Spleen (tissue), 11 donors: ENCODE measurements at regions not wholly inside any gene's neighbourhood (a gene's known extent, or its start where the extent isn't known, plus 50 kb on each side); places are given as distances from the start of the nearest gene placed in this dataset.
"Not testable (repeated sequence)": the region's sequence is repeated elsewhere in the genome, so short reads cannot be mapped to it uniquely, and the experiment has no call there.

Experiments
- DNase-seq: peaks from one replicate; pipeline ENCODE4 v3.0.0-alpha.2; 2020
- H3K27ac ChIP-seq, 8 donors: fragments of 200-600 bp; sonication (generic) in 7 of 8; 1 replicate in 4 of 8; 2 replicates in 4 of 8; pipeline versions ENCODE4 v1.5.0 to v1.8.0; 2016 to 2021; ENCODE audit warnings: inconsistent platforms in 4 of 8, mild to moderate bottlenecking in 4 of 8, moderate library complexity in 1 of 8
- H3K27me3 ChIP-seq, 7 donors: fragments of 200-600 bp; sonication (generic) in 6 of 7; replicated peaks in 1 of 7; 1 replicate in 4 of 7; 2 replicates in 3 of 7; pipeline versions ENCODE4 v1.5.0 to v1.8.0; 2016 to 2021; ENCODE audit warnings: inconsistent platforms in 3 of 7, mild to moderate bottlenecking in 1 of 7
- H3K36me3 ChIP-seq, 6 donors: fragments of 200-600 bp; sonication (generic) in 5 of 6; 1 replicate in 4 of 6; 2 replicates in 2 of 6; pipeline versions ENCODE4 v1.5.0 to v1.8.0; 2016 to 2021; ENCODE audit warnings: inconsistent platforms in 2 of 6
- H3K4me1 ChIP-seq, 6 donors: fragments of 200-600 bp; sonication (generic) in 5 of 6; 1 replicate in 3 of 6; 2 replicates in 3 of 6; pipeline versions ENCODE4 v1.5.0 to v1.8.0; 2016 to 2021; ENCODE audit warnings: inconsistent platforms in 3 of 6
- H3K4me3 ChIP-seq, 8 donors: fragments of 200-600 bp; sonication (generic) in 7 of 8; 1 replicate in 4 of 8; 2 replicates in 4 of 8; pipeline versions ENCODE4 v1.5.0 to v1.8.0; 2016 to 2021; ENCODE audit warnings: inconsistent platforms in 4 of 8, mild to moderate bottlenecking in 4 of 8, moderate library complexity in 2 of 8
- H3K9me3 ChIP-seq, 8 donors: fragments of 200-600 bp; sonication (generic) in 7 of 8; 1 replicate in 4 of 8; 2 replicates in 4 of 8; pipeline versions ENCODE4 v1.5.0 to v1.8.0; 2016 to 2021; ENCODE audit warnings: inconsistent platforms in 4 of 8
- POLR2A ChIP-seq, 3 donors: fragments of 450-650 bp; IDR thresholded peaks; one replicate each; pipeline ENCODE4 v1.5.1; 2017; ENCODE audit warnings: antibody characterized with exemption in 3 of 3, mild to moderate bottlenecking in 1 of 3
- POLR2AphosphoS5 ChIP-seq, 3 donors: sonication (generic); formaldehyde crosslinking; IDR thresholded peaks; one replicate each; pipeline ENCODE4 v1.5.1; 2017; ENCODE audit warnings: antibody characterized with exemption in 3 of 3
- WGBS, 5 donors: extraction: QIAGEN DNeasy Blood & Tissue Kit in 3 of 5; methylation state at CpG; one replicate each; pipeline versions ENCODE4 v1.1.5 to v1.1.7; 2013 to 2018; 5-methylcytosine and 5-hydroxymethylcytosine counted together
- intact Hi-C: fragments of 100-400 bp; cut with DNase I; formaldehyde crosslinking; loops from one replicate; pipeline ENCODE4 v1.15.0; 2023; ENCODE audit warnings: low total_unique reads
- TF ChIP-seq, protein P1 (sequence below), 11 experiments: fragments of 200-600 bp in 7 of 11; fragments of 450-650 bp in 4 of 11; sonication (generic) in 4 of 11; IDR thresholded peaks in 8 of 11; conservative IDR thresholded peaks in 3 of 11; 1 replicate in 7 of 11; 2 replicates in 4 of 11; pipeline versions ENCODE4 v1.4.0 to v1.8.0; 2016 to 2021; ENCODE audit warnings: antibody characterized with exemption in 11 of 11, inconsistent platforms in 4 of 11, mild to moderate bottlenecking in 1 of 11
- donor health status: healthy with polysubstance abuse.
- donor health status: DM: no; HTN: no; CAD: no; lungs with moderate emphysema.
- donor health status: DM: no; HTN: no; CAD: no.
- donor health status: Bipolar disorder and iron deficiency.
- donor health status: healthy.
- donor health status: DM: no; HTN: no; CAD: no.
- donor health status: DM: yes; HTN: yes; CAD: no.

- WGBS, 5 donors = 71 to 84% (median 80%) methylated on average over 6 of the region's 6 CpGs
- Histone ChIP-seq H3K27me3 (no peaks in the 10 kb centered on the region), H3K27ac (no peak overlapping the region), H3K36me3 (no peaks in the 10 kb centered on the region), H3K9me3 (no peaks in the 10 kb centered on the region), H3K4me1 (no peaks in the 10 kb centered on the region), H3K4me3 (no peak overlapping the region)
- intact Hi-C loops = no loop called here
- no peak for DNase-seq
- TF ChIP-seq POLR2AphosphoS5 (IDR thresholded peaks at IDR 0.05) = no peak
- TF ChIP-seq, protein P1, sequence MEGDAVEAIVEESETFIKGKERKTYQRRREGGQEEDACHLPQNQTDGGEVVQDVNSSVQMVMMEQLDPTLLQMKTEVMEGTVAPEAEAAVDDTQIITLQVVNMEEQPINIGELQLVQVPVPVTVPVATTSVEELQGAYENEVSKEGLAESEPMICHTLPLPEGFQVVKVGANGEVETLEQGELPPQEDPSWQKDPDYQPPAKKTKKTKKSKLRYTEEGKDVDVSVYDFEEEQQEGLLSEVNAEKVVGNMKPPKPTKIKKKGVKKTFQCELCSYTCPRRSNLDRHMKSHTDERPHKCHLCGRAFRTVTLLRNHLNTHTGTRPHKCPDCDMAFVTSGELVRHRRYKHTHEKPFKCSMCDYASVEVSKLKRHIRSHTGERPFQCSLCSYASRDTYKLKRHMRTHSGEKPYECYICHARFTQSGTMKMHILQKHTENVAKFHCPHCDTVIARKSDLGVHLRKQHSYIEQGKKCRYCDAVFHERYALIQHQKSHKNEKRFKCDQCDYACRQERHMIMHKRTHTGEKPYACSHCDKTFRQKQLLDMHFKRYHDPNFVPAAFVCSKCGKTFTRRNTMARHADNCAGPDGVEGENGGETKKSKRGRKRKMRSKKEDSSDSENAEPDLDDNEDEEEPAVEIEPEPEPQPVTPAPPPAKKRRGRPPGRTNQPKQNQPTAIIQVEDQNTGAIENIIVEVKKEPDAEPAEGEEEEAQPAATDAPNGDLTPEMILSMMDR (IDR thresholded peaks at IDR 0.05 in 8 of 11, conservative IDR thresholded peaks at IDR 0.05 in 3 of 11) = no peak
- no peak for TF ChIP-seq POLR2A (IDR thresholded peaks at IDR 0.05)
These were observed 260.1 kb upstream of the PODXL start for GRCh38 chr7:131816391-131817007.

DNA sequence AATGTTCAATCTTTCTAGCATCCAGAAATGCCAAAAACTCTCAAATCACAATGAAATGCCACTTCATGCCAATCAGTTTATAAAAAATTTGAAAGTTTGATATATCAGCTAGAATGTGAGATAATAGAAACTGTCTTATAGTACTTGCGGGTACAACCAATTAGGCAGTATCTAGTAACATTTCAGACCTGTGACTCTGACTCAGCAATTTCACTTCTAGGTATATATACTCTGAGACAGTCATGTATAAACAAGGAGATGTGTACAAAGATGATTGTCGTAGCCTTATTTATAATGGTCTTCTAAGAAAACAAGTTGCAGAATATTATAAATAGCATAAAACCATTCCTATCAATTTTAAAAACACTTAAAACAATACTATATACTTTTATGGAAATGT lies 252.3 kb upstream of the PODXL start:
- DNase-seq = no peak
- Histone ChIP-seq H3K4me3 (no peak overlapping the region), H3K27me3 (no peaks in the 10 kb centered on the region), H3K9me3 (no peaks in the 10 kb centered on the region), H3K27ac (no peak overlapping the region), H3K36me3 (no peaks in the 10 kb centered on the region), H3K4me1 (no peaks in the 10 kb centered on the region)
- intact Hi-C loops = no loop called here
- 84 to 95% (median 89%) methylated on average over 2 of the region's 2 CpGs for WGBS, 5 donors
- TF ChIP-seq POLR2A (IDR thresholded peaks at IDR 0.05) = no peak
- no peak for TF ChIP-seq POLR2AphosphoS5 (IDR thresholded peaks at IDR 0.05)
- TF ChIP-seq, protein P1 (IDR thresholded peaks at IDR 0.05 in 8 of 11, conservative IDR thresholded peaks at IDR 0.05 in 3 of 11) = no peak

DNA sequence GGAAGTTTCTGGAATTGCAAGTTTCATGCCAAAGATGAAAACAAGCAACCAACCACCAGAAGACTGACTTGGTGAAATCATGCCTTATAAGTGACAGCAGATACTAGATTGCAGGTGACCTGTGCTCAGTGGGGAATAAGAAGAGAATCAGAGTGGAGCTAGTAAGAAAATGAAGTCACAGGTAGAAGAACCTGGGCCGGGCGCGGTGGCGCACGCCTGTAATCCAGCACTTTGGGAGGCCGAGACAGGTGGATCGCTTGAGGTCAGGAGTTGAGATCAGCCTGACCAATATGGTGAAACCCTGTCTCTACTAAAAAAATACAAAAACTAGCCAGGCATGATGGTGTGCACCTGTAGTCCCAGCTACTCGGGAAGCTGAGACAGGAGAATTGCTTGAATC lies 251.7 kb upstream of the PODXL start:
- DNase-seq, intact Hi-C loops: not testable (repeated sequence)

DNA sequence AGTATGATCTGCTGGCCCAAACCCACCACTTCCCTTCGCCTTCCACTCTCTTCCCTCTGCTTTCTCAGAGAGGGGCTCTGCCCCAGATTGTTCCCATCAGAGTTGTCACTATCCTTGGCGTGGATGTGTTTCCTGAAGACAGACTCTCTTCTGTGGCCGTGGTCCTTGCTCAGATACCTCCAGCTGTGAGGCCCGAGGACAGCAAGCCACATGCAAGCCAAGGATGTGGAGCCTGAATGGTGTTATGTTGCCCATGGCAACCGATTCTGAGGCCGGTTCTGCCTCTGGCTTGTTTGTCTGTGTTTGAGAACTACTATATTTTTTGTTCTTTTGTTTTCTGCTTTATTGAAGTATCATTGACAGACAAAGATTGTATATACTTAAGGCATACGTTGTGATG lies 247.4 kb upstream of the PODXL start:
- Histone ChIP-seq H3K4me1 (no peaks in the 10 kb centered on the region), H3K4me3 (no peak overlapping the region), H3K27ac (no peak overlapping the region), H3K9me3 (no peaks in the 10 kb centered on the region), H3K36me3 (no peaks in the 10 kb centered on the region), H3K27me3 (no peaks in the 10 kb centered on the region)
- intact Hi-C loops = no loop called here
- 70 to 80% (median 73%) methylated on average over 7 of the region's 7 CpGs for WGBS, 5 donors
- TF ChIP-seq POLR2A (IDR thresholded peaks at IDR 0.05) (no peak), POLR2AphosphoS5 (IDR thresholded peaks at IDR 0.05) (no peak)
- TF ChIP-seq, protein P1 (IDR thresholded peaks at IDR 0.05 in 8 of 11, conservative IDR thresholded peaks at IDR 0.05 in 3 of 11) = no peak
- no peak for DNase-seq

More for the DNA sequence above, 251.7 kb upstream of the PODXL start:
- not testable (repeated sequence) for H3K27ac ChIP-seq, H3K4me3 ChIP-seq, H3K36me3 ChIP-seq, H3K9me3 ChIP-seq, H3K27me3 ChIP-seq, H3K4me1 ChIP-seq
- 83 to 90% (median 87%) methylated on average over 8 of the region's 8 CpGs for WGBS, 5 donors
